ENCODE measurements at regions not wholly inside any gene's neighbourhood (a gene's known extent, or its start where the extent isn't known, plus 50 kb on each side); places are given as distances from the start of the nearest gene placed in this dataset.
"Not testable (repeated sequence)": the region's sequence is repeated elsewhere in the genome, so short reads cannot be mapped to it uniquely, and the experiment has no call there.

- TF ChIP-seq POLR2A (IDR thresholded peaks at IDR 0.05; ENCODE audit: low read length); GATA1 (IDR thresholded peaks at IDR 0.05; ENCODE audit: low read depth, low read length): not testable (repeated sequence)
Observed at GRCh38 chrX:128606357-128606756, 554.2 kb upstream of the ACTRT1 start.
